Lung (tissue), 11 donors: ENCODE measurements at regions not wholly inside any gene's neighbourhood (a gene's known extent, or its start where the extent isn't known, plus 50 kb on each side); places are given as distances from the start of the nearest gene placed in this dataset.
"Not testable (repeated sequence)": the region's sequence is repeated elsewhere in the genome, so short reads cannot be mapped to it uniquely, and the experiment has no call there.

ENCODE experiments used
- ATAC-seq: fragments of 200-7000 bp; cut with Tn5 transposase; one replicate; pipeline ENCODE4 v1.9.1; 2020; ENCODE audit warnings: moderate number of reproducible peaks; ENCODE audit not compliant: insufficient read depth, low FRiP score
- DNase-seq, 3 donors: peaks; one replicate each; pipeline ENCODE4 v3.0.0-alpha.2; 2013 to 2017
- H3K27ac ChIP-seq, 2 donors: one replicate each; pipeline ENCODE4 v1.5.1; 2013; ENCODE audit warnings: mild to moderate bottlenecking in 2 of 2, moderate library complexity in 2 of 2, control low read depth in 1 of 2, inconsistent platforms in 1 of 2, low read depth in 1 of 2, low read length in 1 of 2
- H3K27me3 ChIP-seq, 3 donors: one replicate each; pipeline ENCODE4 v1.5.1; 2013; ENCODE audit warnings: low read length in 2 of 3; ENCODE audit not compliant: control insufficient read depth in 3 of 3, insufficient read depth in 3 of 3
- H3K36me3 ChIP-seq, 4 donors: one replicate each; pipeline ENCODE4 v1.5.1; 2013; ENCODE audit warnings: low read length in 4 of 4, mild to moderate bottlenecking in 1 of 4, moderate library complexity in 1 of 4; ENCODE audit not compliant: control insufficient read depth in 4 of 4, insufficient read depth in 4 of 4
- H3K4me1 ChIP-seq, 5 donors: one replicate each; pipeline ENCODE4 v1.5.1; 2013; ENCODE audit warnings: low read length in 5 of 5, mild to moderate bottlenecking in 2 of 5, moderate library complexity in 1 of 5; ENCODE audit not compliant: control insufficient read depth in 5 of 5, insufficient read depth in 5 of 5
- H3K4me3 ChIP-seq: one replicate; pipeline ENCODE4 v1.5.1; 2013; ENCODE audit warnings: mild to moderate bottlenecking, control low read depth, moderate library complexity
- H3K9ac ChIP-seq, 2 donors: one replicate each; pipeline ENCODE4 v1.5.1; 2013; ENCODE audit warnings: low read length in 2 of 2, control low read depth in 1 of 2; ENCODE audit not compliant: insufficient read depth in 1 of 2
- H3K9me3 ChIP-seq, 4 donors: one replicate each; pipeline ENCODE4 v1.5.1; 2013; ENCODE audit warnings: low read length in 3 of 4, mild to moderate bottlenecking in 1 of 4, moderate library complexity in 1 of 4; ENCODE audit not compliant: control insufficient read depth in 4 of 4, insufficient read depth in 3 of 4
- CTCF ChIP-seq: IDR thresholded peaks from 2 replicates; pipeline ENCODE4 v1.5.1; 2012; ENCODE audit warnings: mild to moderate bottlenecking; ENCODE audit errors: control extremely low read depth, extremely low read depth
- WGBS, 2 donors: extraction: QIAGEN DNeasy Blood & Tissue Kit; methylation state at CpG; one replicate each; pipeline ENCODE4 v1.1.7; 2013; 5-methylcytosine and 5-hydroxymethylcytosine counted together
- donor health status: control.
- donor health status: control.
- donor health status: Bipolar disorder and iron deficiency.
- donor health status: healthy.
- donor health status: DM: yes; HTN: yes; CAD: no.

DNA sequence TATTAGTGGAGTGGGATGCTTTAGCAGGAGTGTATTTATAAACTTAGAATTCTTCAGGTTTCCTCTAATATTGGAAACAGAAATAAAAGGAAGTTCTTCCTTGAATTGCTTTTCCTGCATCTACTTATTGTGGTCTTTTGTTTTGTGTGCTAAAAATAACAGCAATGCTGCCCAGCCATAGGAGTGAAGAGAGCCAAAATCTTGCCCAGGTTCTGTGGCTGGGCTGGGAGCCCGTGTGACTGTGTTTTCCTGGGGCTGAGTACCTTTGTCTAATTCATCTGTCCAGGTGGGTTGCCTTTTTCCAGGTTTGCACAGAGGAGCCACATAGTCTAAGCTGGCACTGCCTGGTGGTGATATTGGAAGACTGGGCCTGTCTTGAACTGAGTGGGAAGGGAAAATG, 179.7 kb upstream of the ADAMTSL1 start:
- peaks cover 0 to 8% (median 3%) of the 10 kb centered on the region in 5 donors for H3K4me1 ChIP-seq
- DNase-seq: no peak
- no peak overlapping the region for H3K4me3 ChIP-seq
- H3K9me3 ChIP-seq: no peaks in the 10 kb centered on the region
- H3K9ac ChIP-seq: no peak overlapping the region
- H3K27ac ChIP-seq: no peak overlapping the region
- no peak for ATAC-seq
- 36 to 38% methylated on average over 1 of the region's 1 CpG for whole genome bisulfite sequencing, 2 donors
- TF ChIP-seq CTCF: no peak
- H3K27me3 ChIP-seq: no peaks in the 10 kb centered on the region
- no peaks in the 10 kb centered on the region for H3K36me3 ChIP-seq

- Histone ChIP-seq H3K4me1 (peaks cover 0 to 8% (median 3%) of the 10 kb centered on the region in 5 donors), H3K4me3 (no peak overlapping the region), H3K27ac (no peak overlapping the region), H3K27me3 (no peaks in the 10 kb centered on the region), H3K9me3 (no peaks in the 10 kb centered on the region), H3K9ac (no peak overlapping the region), H3K36me3 (no peaks in the 10 kb centered on the region)
- no peak for TF ChIP-seq CTCF
- WGBS, 2 donors: 78 to 79% methylated on average over 1 of the region's 1 CpG
- ATAC-seq: no peak
- DNase-seq: no peak
Measured at GRCh38 chr9:18296702-18297055, 177.3 kb upstream of the ADAMTSL1 start.

GRCh38 chr9:18297056-18297841, 176.7 kb upstream of the ADAMTSL1 start:
- ATAC-seq: no peak
- H3K4me3 ChIP-seq: no peak overlapping the region
- no peak for TF ChIP-seq CTCF
- no peaks in the 10 kb centered on the region for H3K9me3 ChIP-seq
- 67 to 77% methylated on average over 9 of the region's 9 CpGs for WGBS, 2 donors
- no peak overlapping the region for H3K27ac ChIP-seq
- H3K27me3 ChIP-seq: no peaks in the 10 kb centered on the region
- no peak overlapping the region for H3K9ac ChIP-seq
- H3K4me1 ChIP-seq: peaks cover 0 to 8% (median 3%) of the 10 kb centered on the region in 5 donors
- no peaks in the 10 kb centered on the region for H3K36me3 ChIP-seq
- DNase-seq: no peak

DNA sequence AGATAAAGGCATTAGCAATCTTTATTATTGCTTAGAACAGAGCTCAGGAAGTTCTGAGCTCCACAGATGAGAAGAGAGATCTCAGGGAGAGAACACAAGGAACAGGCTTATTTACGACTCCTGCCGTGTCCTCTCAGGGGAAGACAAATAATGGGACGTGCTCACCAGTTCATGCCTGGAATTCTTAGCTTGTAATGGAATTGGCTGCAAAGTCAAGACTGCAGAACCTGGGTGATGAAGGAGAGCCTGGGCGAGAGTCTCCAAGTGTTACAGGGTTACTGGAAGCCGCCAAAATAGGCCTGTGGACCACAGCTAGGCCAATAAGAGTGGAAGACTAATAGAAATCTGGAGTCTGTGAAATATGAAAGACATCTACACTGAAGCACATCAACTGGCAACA, 174.5 kb upstream of the ADAMTSL1 start:
- H3K27me3 ChIP-seq: no peaks in the 10 kb centered on the region
- WGBS, 2 donors: 71 to 87% methylated on average over 5 of the region's 5 CpGs
- TF ChIP-seq CTCF: no peak
- H3K9me3 ChIP-seq: no peaks in the 10 kb centered on the region
- no peak overlapping the region for H3K27ac ChIP-seq
- no peak overlapping the region for H3K4me3 ChIP-seq
- H3K36me3 ChIP-seq: no peaks in the 10 kb centered on the region
- ATAC-seq (no peak), DNase-seq (no peak)
- no peak overlapping the region for H3K9ac ChIP-seq
- H3K4me1 ChIP-seq: peaks cover 0 to 5% (median 0%) of the 10 kb centered on the region in 5 donors

GRCh38 chr9:18305167-18305806, 168.7 kb upstream of the ADAMTSL1 start:
- not testable (repeated sequence) for H3K4me1 ChIP-seq, ATAC-seq, H3K27me3 ChIP-seq, H3K9ac ChIP-seq, H3K4me3 ChIP-seq, DNase-seq, H3K27ac ChIP-seq, H3K9me3 ChIP-seq, H3K36me3 ChIP-seq
- 71 to 73% methylated on average over 10 of the region's 10 CpGs for WGBS, 2 donors
